Skeletal muscle tissue (tissue), 3 donors: ENCODE measurements at regions not wholly inside any gene's neighbourhood (a gene's known extent, or its start where the extent isn't known, plus 50 kb on each side); places are given as distances from the start of the nearest gene placed in this dataset.

Experiments
- H3K27ac ChIP-seq: one replicate; pipeline ENCODE4 v1.7.0; 2013; ENCODE audit warnings: mild to moderate bottlenecking, low read depth, low read length, inconsistent platforms
- H3K27me3 ChIP-seq, 3 donors: one replicate each; pipeline ENCODE4 v1.7.0; 2013; ENCODE audit warnings: low read length in 3 of 3; ENCODE audit not compliant: control insufficient read depth in 3 of 3, insufficient read depth in 3 of 3
- H3K36me3 ChIP-seq, 3 donors: one replicate each; pipeline ENCODE4 v1.7.0; 2013; ENCODE audit warnings: low read length in 3 of 3; ENCODE audit not compliant: control insufficient read depth in 3 of 3, insufficient read depth in 3 of 3
- H3K4me1 ChIP-seq, 3 donors: one replicate each; pipeline ENCODE4 v1.7.0; 2013; ENCODE audit warnings: low read length in 3 of 3, mild to moderate bottlenecking in 3 of 3; ENCODE audit not compliant: control insufficient read depth in 3 of 3, insufficient read depth in 3 of 3
- H3K4me3 ChIP-seq, 3 donors: one replicate each; pipeline ENCODE4 v1.7.0; 2013; ENCODE audit warnings: low read length in 3 of 3
- H3K9ac ChIP-seq, 3 donors: one replicate each; pipeline ENCODE4 v1.7.0; 2013; ENCODE audit warnings: low read length in 3 of 3, mild to moderate bottlenecking in 3 of 3, moderate library complexity in 2 of 3, low read depth in 1 of 3
- H3K9me3 ChIP-seq, 3 donors: one replicate each; pipeline ENCODE4 v1.7.0; 2013; ENCODE audit warnings: low read length in 3 of 3; ENCODE audit not compliant: control insufficient read depth in 3 of 3
- donor health status: Osteomylitis.

DNA sequence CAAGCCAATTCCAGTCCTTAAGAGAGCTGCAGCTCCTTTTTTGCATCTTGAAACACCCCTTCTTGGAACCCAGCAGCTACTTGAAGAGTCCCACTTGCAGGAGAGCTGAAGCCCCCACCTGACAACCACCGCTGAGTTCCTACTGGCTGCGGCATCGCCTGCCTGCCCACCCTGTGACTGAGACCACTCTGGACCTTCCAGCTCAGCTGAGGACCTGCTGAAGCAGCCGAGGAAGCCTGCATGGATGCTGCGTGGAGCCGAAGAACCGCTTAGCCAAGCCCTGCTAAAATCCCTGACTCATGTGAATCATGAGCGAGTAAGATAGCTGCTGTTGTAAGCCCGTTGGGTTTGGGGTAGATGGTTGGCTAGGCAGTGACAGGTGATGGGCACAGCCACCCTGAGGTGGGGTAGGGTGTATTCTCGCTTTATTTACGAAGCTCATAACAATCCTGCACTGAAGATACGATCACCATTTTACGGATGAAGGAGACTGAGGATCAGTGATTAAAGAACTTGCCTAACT, 78.4 kb downstream of the INHBB start:
- Histone ChIP-seq H3K4me3 (no peak overlapping the region), H3K27me3 (peaks cover 0 to 16% (median 6%) of the 10 kb centered on the region in 3 donors), H3K4me1 (peaks cover 0 to 3% (median under 1%) of the 10 kb centered on the region in 3 donors), H3K9ac (no peak overlapping the region), H3K36me3 (no peaks in the 10 kb centered on the region), H3K27ac (no peak overlapping the region), H3K9me3 (no peaks in the 10 kb centered on the region)

DNA sequence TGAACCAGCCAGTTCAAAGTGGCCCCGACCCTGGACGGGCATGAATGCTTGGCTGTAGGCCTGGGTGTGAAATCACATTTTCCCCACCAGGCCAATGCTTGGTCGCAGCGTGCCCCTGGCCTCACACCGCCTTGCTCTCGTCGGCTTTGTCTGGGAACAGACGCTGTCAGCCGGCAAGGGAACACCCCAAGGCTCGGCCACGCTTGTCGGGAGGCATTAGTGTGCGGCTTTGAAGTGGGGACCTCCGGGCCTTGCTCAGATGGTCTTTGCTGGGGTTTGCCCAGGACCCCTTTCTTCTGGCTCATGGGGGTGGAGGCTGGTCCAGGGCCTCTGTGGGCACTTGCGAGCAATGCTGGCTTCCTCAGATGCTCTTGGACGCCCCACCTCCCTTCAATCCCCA, 79.1 kb downstream of the INHBB start:
- no peaks in the 10 kb centered on the region for H3K9me3 ChIP-seq
- H3K4me3 ChIP-seq = no peak overlapping the region
- H3K27me3 ChIP-seq = peaks cover 0 to 18% (median 6%) of the 10 kb centered on the region in 3 donors
- H3K27ac ChIP-seq = no peak overlapping the region
- no peaks in the 10 kb centered on the region for H3K36me3 ChIP-seq
- no peak overlapping the region for H3K9ac ChIP-seq
- no peaks in the 10 kb centered on the region for H3K4me1 ChIP-seq

DNA sequence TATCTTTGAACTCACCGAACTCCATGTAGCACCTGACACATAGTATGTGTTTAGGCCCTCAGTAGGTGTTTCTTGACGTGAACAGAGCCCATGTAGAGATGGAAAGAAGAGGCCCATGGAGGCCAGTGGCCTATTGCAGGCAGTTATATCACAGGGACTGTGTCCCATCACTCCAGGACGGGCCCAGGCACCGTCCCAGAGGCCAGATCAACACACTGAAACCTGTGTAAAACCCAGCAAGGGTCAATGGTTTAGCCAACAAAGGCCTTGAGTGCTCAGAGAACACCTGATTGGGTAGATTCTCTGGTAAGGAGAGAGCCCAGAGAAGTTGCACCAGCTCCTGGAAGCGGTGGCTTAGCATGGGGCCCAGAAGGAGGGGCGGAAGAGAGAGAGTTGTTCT, 82.8 kb downstream of the INHBB start:
- Histone ChIP-seq H3K27ac (no peak overlapping the region), H3K9me3 (no peaks in the 10 kb centered on the region), H3K27me3 (peaks cover 0 to 17% (median 3%) of the 10 kb centered on the region in 3 donors)

DNA sequence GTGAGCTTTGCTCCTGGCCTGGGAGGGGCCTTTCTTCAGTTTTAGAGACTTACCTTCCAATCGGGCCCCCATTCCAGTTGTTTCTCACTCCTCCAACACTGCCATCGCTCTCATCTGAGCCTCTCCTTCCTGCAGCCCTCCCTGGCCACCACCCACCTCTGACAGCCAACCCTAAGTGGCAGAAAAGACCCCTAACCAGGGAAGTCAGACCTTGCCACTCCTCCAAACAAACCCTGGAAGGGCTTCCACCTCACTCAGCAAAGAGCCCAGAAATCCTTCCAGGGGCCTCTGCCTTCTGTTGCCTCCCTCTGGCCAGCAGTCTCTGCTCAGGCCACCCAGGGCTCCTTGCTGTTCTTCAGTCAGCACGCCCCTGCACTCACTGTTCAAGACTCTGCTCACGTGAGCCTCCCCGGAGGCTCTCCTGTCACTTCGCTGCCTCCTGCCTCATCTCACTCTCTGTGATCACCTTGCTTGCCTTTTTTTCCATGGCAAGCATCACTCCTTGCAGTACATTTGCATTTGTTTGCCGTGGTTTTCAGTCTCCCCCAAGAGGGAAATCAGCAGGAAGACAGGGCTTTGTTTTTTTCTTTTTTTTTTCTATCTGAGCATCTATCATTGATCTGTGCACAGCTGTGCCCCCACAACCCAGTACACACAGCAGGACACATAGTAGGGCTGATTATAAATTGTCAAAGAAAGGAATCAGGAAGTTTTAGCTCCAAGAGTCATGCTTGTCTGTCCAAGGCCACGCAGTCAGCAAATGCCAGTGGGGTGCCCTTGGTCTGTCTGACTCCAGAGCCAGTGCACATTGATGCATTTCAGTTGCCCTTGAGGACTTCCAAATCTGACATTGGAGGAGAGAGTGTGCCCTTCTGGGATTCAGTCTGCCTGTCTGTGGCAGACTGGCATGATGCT, 83.9 kb downstream of the INHBB start:
- Histone ChIP-seq H3K4me1 (no peaks in the 10 kb centered on the region), H3K9me3 (no peaks in the 10 kb centered on the region), H3K9ac (no peak overlapping the region), H3K4me3 (no peak overlapping the region), H3K27me3 (peaks cover 0 to 17% (median 3%) of the 10 kb centered on the region in 3 donors), H3K27ac (no peak overlapping the region), H3K36me3 (no peaks in the 10 kb centered on the region)

More for the DNA sequence above, 82.8 kb downstream of the INHBB start:
- no peak overlapping the region for H3K4me3 ChIP-seq
- H3K9ac ChIP-seq = no peak overlapping the region
- H3K36me3 ChIP-seq = no peaks in the 10 kb centered on the region
- H3K4me1 ChIP-seq = no peaks in the 10 kb centered on the region

DNA sequence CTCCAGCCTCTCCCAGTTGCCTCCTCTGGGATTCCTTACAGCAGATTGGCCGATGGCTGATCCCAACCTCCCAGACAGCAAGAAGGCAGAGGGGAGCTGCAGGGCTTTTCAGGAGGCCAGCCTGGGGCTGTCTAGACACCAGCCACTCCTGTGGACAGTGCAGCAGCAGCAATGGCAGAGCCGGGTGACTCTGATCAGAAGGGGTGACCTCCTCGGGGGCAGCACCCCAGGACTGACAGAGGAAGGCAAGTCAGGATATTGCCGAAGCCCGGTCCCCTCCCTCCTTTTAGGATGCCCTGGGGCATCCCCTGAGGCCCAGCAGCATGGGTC, 84.5 kb downstream of the INHBB start:
- H3K9me3 ChIP-seq = no peaks in the 10 kb centered on the region
- H3K4me3 ChIP-seq = no peak overlapping the region
- no peak overlapping the region for H3K27ac ChIP-seq
- H3K4me1 ChIP-seq = no peaks in the 10 kb centered on the region
- no peaks in the 10 kb centered on the region for H3K36me3 ChIP-seq
- H3K9ac ChIP-seq = no peak overlapping the region
- peaks cover 0 to 15% (median 7%) of the 10 kb centered on the region in 3 donors for H3K27me3 ChIP-seq

DNA sequence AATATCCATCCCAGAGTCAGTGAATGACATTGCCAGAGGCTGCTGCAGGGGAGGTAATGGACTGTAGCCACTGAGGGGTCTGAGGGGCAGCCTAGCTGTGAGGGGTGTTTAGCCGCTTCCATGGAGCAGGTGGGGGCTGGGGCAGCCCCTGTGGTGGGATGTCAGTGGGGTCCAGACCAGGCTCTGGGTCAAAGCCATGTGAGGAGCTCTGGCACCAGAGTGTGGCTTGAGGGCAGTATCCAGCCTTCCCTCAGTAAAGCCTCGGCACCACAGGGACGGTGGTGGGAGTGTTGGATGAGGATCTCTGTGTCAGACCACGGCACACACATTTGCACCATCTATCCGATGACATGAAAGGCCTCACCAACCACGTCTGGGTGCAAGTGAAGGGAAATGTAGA, 85.0 kb downstream of the INHBB start:
- Histone ChIP-seq H3K27me3 (peaks cover 0 to 19% (median 10%) of the 10 kb centered on the region in 3 donors), H3K4me3 (no peak overlapping the region), H3K9me3 (no peaks in the 10 kb centered on the region), H3K36me3 (no peaks in the 10 kb centered on the region), H3K4me1 (no peaks in the 10 kb centered on the region), H3K9ac (peak overlapping the region in 1 of 3 donors; percentile 3), H3K27ac (no peak overlapping the region)

DNA sequence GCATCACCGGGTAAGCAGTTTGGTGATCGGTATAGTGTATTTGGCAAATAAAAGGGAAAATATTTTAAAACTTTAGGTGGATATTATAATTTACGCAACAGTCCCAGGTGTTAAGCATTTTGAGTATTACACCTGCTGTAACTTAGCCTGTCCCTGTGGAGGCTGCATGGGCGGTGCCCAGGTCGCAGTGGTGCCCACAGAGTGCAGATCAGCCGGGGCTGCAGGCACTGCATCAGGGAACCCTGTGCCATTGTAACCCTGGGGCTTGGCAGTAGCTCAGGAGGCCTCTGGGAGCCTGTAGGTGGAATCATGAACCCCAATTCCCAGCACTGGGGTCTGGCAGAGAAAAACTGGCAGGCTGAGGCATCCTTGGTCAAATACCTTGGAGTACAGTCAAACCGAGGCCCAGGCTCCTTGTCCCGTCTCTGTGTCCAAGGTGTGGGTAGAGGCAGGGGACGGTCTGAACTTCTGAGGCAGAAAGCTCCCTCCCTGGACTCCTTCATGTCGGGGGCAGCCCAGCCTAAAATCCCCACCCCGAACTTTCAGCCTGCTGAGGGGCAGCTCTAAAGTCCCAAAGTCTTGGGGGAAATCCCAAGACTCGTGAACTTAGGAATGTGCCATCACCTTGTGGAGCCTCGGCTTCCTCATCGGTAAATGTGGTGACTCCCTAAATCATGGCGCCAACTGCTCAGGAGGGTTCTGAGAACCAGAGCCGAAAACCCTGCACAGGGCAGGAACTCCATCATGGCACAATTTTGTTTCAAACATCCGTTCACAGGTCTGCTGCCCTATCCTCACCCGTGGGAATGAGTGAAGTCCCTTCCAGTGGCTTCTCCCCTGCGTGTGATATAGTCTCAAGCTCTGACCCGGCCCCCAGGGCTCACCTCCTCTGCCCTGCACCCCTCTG, 85.7 kb downstream of the INHBB start:
- no peak overlapping the region for H3K4me3 ChIP-seq
- H3K4me1 ChIP-seq = no peaks in the 10 kb centered on the region
- no peaks in the 10 kb centered on the region for H3K9me3 ChIP-seq
- H3K9ac ChIP-seq = no peak overlapping the region
- no peak overlapping the region for H3K27ac ChIP-seq
- H3K27me3 ChIP-seq = peaks cover 0 to 21% (median 11%) of the 10 kb centered on the region in 3 donors
- H3K36me3 ChIP-seq = no peaks in the 10 kb centered on the region

DNA sequence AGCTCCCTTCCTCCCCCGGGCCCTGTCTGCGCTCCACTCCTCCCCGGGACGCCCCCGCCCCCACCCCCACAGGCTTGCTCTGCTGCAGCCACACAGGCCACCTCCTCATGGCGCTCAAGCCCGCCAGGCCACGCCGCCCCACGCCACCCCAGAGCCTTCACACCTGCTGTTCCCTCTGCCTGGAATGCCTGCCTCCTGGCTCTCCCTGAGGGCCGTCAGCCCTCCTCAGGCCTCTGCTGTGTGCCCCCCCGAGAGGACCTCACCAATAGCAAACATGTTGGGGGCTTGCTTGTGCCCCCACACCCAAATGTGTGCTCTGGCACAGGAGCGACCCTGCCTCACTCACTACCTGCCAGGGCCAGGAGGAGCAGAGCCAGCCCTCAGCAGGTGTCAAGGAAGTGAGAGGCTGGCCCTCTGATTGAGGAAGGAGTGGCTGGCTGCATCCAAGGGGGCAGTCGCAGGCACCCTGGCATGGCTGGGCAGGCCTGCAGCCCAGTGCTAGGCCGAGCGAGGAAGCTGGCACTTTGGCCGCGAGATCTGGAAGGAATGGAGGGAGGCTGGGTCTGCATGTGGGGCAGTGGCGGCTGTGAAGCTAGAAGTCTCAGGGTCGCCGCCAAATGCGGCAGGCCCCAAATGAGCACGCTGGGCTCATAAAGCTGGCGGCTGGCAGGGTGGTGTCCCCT, 86.5 kb downstream of the INHBB start:
- H3K4me3 ChIP-seq = no peak overlapping the region
- H3K27ac ChIP-seq = no peak overlapping the region

DNA sequence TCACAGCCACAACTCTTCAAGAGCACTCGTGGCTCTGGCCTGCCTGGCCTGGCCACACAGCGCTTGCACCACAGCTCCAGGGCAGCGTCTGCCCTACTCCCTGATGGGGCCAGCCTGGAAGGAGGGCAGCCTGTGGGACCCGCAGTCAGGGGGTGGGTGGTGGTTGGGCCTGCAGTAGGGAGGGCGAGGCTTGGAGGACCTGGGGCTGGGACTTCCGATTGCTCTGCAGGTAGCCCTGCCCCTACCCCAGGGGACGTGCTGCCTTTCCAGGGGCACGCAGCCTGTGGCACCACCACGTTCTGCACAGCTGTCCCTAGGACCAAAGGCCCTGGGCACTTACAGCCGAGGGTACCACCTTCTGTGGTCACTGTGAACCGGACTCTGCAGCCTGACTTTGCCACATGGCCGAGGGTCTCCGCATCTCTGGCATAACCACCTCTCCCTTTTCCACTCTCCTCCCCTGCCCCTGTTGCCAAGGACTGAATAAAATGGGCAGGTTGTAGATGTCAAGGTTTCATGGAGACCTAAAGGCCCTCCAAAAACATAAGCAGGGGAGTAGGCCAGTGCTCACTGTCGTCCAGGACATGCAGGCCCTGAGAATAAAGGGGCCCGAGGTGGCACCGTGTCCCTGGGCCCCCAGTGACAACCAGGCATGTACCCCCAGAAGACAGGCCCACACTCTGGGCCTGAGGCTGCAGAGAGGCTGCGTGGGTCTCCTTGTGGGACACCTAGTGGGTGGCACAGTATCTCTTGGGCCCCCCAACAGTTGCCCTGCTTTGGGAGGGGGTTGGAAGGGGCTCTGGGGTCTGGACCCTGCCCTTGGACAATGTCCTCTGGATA, 87.3 kb downstream of the INHBB start:
- H3K9me3 ChIP-seq = no peaks in the 10 kb centered on the region
- H3K9ac ChIP-seq = no peak overlapping the region
- H3K4me3 ChIP-seq = no peak overlapping the region
- no peaks in the 10 kb centered on the region for H3K36me3 ChIP-seq
- H3K4me1 ChIP-seq = no peaks in the 10 kb centered on the region
- no peak overlapping the region for H3K27ac ChIP-seq
- peaks cover 0 to 21% (median 17%) of the 10 kb centered on the region in 3 donors for H3K27me3 ChIP-seq

More for the DNA sequence above, 86.5 kb downstream of the INHBB start:
- peaks cover 0 to 21% (median 16%) of the 10 kb centered on the region in 3 donors for H3K27me3 ChIP-seq
- H3K9ac ChIP-seq = no peak overlapping the region
- no peaks in the 10 kb centered on the region for H3K9me3 ChIP-seq
- no peaks in the 10 kb centered on the region for H3K4me1 ChIP-seq
- H3K36me3 ChIP-seq = no peaks in the 10 kb centered on the region
